Transverse colon (tissue), 4 donors: ENCODE measurements at regions not wholly inside any gene's neighbourhood (a gene's known extent, or its start where the extent isn't known, plus 50 kb on each side); places are given as distances from the start of the nearest gene placed in this dataset.

Experiments
- CTCF ChIP-seq, 5 experiments: fragments of 200-600 bp in 3 of 5; fragments of 450-650 bp in 2 of 5; sonication (generic) in 3 of 5; IDR thresholded peaks; 1 replicate in 2 of 5; 2 replicates in 3 of 5; pipeline ENCODE4 v1.5.1; 2016 to 2017; ENCODE audit warnings: antibody characterized with exemption in 5 of 5, inconsistent platforms in 3 of 5, mild to moderate bottlenecking in 2 of 5, moderate library complexity in 1 of 5
- POLR2AphosphoS5 ChIP-seq, 3 donors: sonication (generic); formaldehyde crosslinking; IDR thresholded peaks; one replicate each; pipeline ENCODE4 v1.6.1; 2016; ENCODE audit warnings: antibody characterized with exemption in 3 of 3

GRCh38 chr4:53782458-53782845 is 191.2 kb upstream of the LNX1 start:
- no peak for TF ChIP-seq CTCF (IDR thresholded peaks at IDR 0.05)
- no peak for TF ChIP-seq POLR2AphosphoS5 (IDR thresholded peaks at IDR 0.05)
